Activated CD4-positive, alpha-beta T cell treated with anti-CD3 and anti-CD28 coated beads for 1 hour (primary cell): ENCODE measurements at regions not wholly inside any gene's neighbourhood (a gene's known extent, or its start where the extent isn't known, plus 50 kb on each side); places are given as distances from the start of the nearest gene placed in this dataset.

Experiments used
- DNase-seq: peaks from one replicate; pipeline ENCODE4 v3.0.0-alpha.2; 2020

DNA sequence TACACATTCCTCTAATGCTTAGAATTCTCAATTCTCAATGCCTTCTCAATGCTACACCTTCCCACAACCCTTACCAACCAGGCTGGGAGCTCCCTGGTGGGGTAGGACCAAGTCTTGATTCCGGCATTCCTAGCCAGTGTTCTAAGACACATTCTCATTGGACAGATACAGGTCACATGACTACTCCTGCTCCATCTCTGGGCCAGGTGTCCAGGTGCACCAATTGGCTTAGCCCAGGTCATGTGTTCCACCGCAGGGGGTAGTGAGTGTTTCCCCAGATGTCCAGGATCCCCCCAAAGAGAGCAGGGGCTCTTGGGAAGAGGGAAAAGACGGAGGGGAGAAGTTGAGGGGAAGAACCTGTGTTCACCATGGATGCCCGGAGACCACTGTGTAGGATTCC, 58.7 kb upstream of the MLN start:
- DNase-seq = no peak

DNA sequence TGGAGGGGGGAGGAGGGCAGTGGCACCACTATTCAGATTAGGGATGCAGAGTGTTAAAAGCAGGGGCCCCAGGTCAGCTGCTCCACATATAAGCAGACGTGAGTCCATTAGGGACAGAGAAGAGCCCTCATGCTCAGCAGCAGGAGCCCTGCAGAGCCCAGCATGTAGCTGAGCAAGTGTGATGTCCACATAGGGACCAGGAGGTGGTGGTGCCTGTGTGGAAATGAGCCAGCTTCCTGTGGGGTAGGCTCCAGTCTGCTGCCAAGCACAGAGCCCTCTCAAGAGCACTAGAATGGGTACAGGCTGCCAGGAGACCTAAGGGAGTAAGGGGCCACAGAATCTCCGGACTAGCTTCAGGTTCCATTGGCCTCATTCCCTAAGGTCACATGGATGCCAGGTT, 57.9 kb upstream of the MLN start:
- DNase-seq = no peak

GRCh38 chr6:33860706-33861474, 57.1 kb upstream of the MLN start:
- DNase-seq = no peak

GRCh38 chr6:33860006-33860405, 56.2 kb upstream of the MLN start:
- DNase-seq = no peak

DNA sequence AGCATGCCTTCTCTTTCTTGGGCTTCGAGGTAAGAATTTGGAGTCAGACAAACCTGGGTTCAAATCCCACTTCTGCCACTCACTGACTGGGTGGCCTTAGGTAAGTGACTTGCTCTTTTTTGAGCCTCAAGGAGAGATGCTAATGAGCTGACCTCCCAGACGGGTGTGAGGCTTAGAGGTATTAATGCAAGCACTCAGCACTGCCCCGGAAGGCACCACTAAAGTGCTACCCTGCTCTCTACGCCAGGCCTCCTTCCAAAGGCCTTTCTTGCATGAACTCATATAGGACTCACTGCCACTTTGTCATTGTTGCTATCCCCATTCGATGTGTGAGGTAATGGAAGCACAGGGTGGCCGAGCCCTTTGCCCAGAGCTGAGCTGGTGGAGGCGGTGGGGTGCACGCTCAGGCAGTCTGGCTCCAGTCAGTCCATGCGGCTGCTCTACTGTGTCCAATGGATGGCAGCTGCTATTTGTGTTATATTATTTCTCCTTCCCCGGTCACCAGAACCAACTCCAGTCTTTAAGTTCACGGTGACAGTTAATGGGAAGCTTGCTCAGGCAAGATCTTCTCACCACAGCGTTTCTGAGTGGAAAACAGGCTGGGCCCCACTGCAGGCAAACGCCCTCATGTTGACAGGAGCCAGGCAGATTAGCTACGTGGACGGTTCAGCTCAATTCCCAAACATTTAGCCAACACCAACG, 55.2 kb upstream of the MLN start:
- no peak for DNase-seq

- no peak for DNase-seq
These were observed 54.2 kb upstream of the MLN start for GRCh38 chr6:33857932-33858475.

DNA sequence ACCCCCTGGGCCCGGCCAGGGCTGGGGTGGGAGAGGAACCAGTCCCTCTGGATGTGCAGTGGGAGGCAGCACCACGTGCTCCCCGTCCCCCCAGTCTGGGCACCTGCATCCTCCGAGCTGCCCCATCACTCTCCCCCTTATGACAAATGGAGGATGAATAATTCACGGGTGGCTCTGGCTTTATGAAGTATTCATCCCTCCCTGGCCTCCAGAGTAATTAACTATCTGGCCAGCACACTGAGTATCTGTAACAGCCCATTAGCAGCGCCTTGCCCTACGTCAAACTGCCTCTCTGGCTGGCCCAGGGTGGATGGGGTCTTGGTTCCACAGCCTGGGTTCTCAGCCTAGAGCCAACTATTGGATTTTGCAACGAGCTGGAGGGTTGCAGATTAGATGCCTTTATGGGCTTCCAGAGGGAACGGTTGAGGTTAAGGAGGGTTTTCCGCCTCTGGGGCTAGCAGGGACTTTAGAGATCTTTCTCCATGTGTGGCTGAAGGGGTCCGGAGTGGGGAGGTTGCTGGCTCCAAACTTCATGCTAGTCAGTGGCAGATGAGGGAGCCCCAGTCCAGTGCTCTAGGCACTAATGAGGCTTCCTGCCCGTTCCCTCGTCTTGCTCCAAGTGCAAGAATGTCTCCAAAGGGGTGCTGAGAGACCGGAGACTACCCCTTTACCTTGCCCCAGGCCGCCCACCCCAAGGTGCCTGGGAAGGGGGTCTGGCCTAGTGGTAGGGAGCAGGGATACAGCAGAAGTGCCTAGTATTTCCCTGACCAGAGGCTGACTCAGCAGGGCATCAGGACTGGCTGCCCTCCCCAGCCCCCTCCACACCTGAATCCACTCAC, 53.5 kb upstream of the MLN start:
- DNase-seq = no peak

- peak; percentile 38 for DNase-seq
These were observed 52.9 kb upstream of the MLN start for GRCh38 chr6:33856655-33857054.

DNA sequence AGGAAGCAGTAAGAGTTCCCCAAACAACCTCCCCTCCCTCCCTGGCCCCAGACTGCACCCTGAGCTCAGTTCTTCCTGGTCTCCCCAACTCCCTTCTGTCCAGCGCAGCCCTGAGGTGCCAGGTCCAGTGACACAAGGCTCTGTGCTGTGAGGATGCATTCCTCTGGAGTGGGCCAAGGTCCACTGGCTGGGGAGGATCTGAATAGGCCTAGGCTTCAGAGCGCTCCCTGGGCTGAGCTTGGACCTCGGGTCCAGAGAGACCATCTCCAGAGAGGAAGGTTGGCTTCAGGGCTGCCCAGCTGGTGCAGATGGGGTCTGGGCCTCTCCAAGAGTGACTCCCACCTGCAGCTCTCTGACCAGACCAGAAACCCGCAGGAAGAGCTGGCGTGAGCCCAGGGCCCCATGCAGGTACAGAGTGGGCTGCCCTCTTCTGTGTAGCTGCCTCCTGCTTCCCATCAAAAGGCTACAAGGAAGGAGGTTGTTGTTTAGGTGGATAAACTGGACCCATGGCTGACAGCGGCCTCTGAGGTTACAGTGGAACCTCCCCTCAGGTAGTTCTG, 52.3 kb upstream of the MLN start:
- DNase-seq = no peak

DNA sequence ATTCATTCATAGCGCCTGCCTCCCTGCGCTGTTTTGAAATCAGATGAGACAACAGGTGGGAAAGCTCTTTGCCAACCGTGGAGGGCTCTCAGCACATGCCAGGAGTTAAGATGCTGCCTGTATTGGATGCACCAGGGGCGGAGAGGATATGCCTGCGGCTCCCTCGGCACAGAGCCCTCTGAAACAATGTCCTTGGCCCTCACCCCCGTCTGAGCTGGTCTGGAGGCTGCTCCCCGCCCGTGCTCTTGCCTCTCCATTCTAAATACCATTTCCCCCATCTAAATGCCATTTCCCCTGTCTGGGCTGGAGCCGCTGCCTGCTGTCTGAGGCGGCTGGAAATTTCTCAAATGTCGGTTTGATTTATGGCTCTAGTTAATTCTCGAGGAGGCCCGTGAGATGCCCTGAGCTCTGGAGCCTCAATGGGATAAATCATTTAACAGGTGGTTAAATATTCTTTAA, 50.8 kb upstream of the MLN start:
- DNase-seq = no peak

- no peak for DNase-seq
These were observed 49.9 kb upstream of the MLN start for GRCh38 chr6:33853736-33854135.
